OCI-LY7 (cell line): ENCODE measurements at regions not wholly inside any gene's neighbourhood (a gene's known extent, or its start where the extent isn't known, plus 50 kb on each side); places are given as distances from the start of the nearest gene placed in this dataset.

Source experiments
- BruUV-seq: library from RNA; stranded (reverse); fragments of 400-500 nt; replicated peaks from 2 replicates; lab custom pipeline; 2021; lab: Mats Ljungman, UMichigan
- CTCF ChIA-PET: fragments of 300-600 bp; sonication (Branson Sonifier 250); formaldehyde crosslinking; loops from one replicate; lab custom pipeline; 2022; ENCODE audit warnings: antibody characterized with exemption; ENCODE audit not compliant: unreplicated experiment; lab: Charles Lee
- POLR2A ChIA-PET: fragments of 300-600 bp; sonication (Branson Sonifier 250); formaldehyde crosslinking; loops from one replicate; lab custom pipeline; 2022; ENCODE audit warnings: antibody characterized with exemption; lab: Charles Lee
- DNase-seq: peaks from one replicate; pipeline ENCODE4 v3.0.0-alpha.2; 2015; ENCODE audit warnings: low spot score
- H2AFZ ChIP-seq: fragments of 200-600 bp; sonication (generic), shearing (Covaris generic); 2 replicates; pipeline ENCODE4 v1.6.1; 2014; ENCODE audit warnings: mild to moderate bottlenecking, antibody characterized with exemption, low read length, moderate library complexity
- H3K27ac ChIP-seq: fragments of 200-600 bp; sonication (generic); 2 replicates; pipeline ENCODE4 v1.5.1; 2014; ENCODE audit warnings: mixed run types, low read depth, mild to moderate bottlenecking, moderate library complexity, low read length, inconsistent platforms; ENCODE audit not compliant: poor library complexity, severe bottlenecking
- H3K36me3 ChIP-seq: fragments of 200-600 bp; sonication (generic); 2 replicates; pipeline ENCODE4 v1.6.1; 2014; ENCODE audit warnings: mild to moderate bottlenecking, antibody characterized with exemption, low read length, moderate library complexity, mixed read lengths; ENCODE audit not compliant: insufficient read depth
- H3K4me1 ChIP-seq: fragments of 200-600 bp; sonication (generic); 2 replicates; pipeline ENCODE4 v1.5.1; 2014; ENCODE audit warnings: mild to moderate bottlenecking, low read length; ENCODE audit not compliant: insufficient read depth, poor library complexity, severe bottlenecking
- H3K4me2 ChIP-seq: fragments of 200-600 bp; sonication (generic); 2 replicates; pipeline ENCODE4 v1.6.1; 2014; ENCODE audit warnings: mild to moderate bottlenecking, low read length
- H3K4me3 ChIP-seq: fragments of 200-600 bp; sonication (generic); 2 replicates; pipeline ENCODE4 v1.5.1; 2014; ENCODE audit warnings: mild to moderate bottlenecking, low read depth, low read length; ENCODE audit not compliant: poor library complexity, severe bottlenecking
- H3K79me2 ChIP-seq: fragments of 200-600 bp; sonication (generic); 2 replicates; pipeline ENCODE4 v1.6.1; 2016; ENCODE audit warnings: low read depth, mild to moderate bottlenecking, low read length, moderate library complexity, mixed read lengths; ENCODE audit not compliant: insufficient read depth
- H3K9me2 ChIP-seq: fragments of 200-600 bp; sonication (generic); 2 replicates; pipeline ENCODE4 v1.6.1; 2016; ENCODE audit warnings: mild to moderate bottlenecking, low read length, mixed read lengths; ENCODE audit not compliant: insufficient read depth
- H3K9me3 ChIP-seq: fragments of 200-600 bp; sonication (generic); 2 replicates; pipeline ENCODE4 v1.6.1; 2014; ENCODE audit warnings: mild to moderate bottlenecking, mixed run types, low read length, mixed read lengths
- H4K20me1 ChIP-seq: fragments of 200-600 bp; sonication (generic); 2 replicates; pipeline ENCODE4 v1.6.1; 2014; ENCODE audit warnings: mild to moderate bottlenecking, antibody characterized with exemption, low read length, moderate library complexity, mixed read lengths; ENCODE audit not compliant: insufficient read depth
- CTCF ChIP-seq: fragments of 200-600 bp; sonication (generic); conservative IDR thresholded peaks from 2 replicates; pipeline ENCODE4 v1.5.1; 2014; ENCODE audit warnings: mild to moderate bottlenecking, antibody characterized with exemption, low read length, moderate library complexity, mixed read lengths
- EZH2phosphoT487 ChIP-seq: fragments of 200-600 bp; sonication (generic); IDR thresholded peaks from 2 replicates; pipeline ENCODE4 v1.6.1; 2018; ENCODE audit warnings: low read depth, borderline replicate concordance, mild to moderate bottlenecking, mixed run types, antibody characterized with exemption, low read length, moderate library complexity, mixed read lengths
- intact Hi-C: fragments of 100-400 bp; cut with micrococcal nuclease; formaldehyde crosslinking; loops from one replicate; pipeline ENCODE4 v1.10.0; 2022; ENCODE audit not compliant: unreplicated experiment

- intact Hi-C loops = no loop called here
- no TSS peak for BruUV-seq
- Histone ChIP-seq H3K4me2 (no peak overlapping the region), H3K36me3 (no peaks in the 10 kb centered on the region), H3K79me2 (no peaks in the 10 kb centered on the region), H3K9me3 (no peaks in the 10 kb centered on the region), H3K9me2 (no peaks in the 10 kb centered on the region), H3K27ac (no peak overlapping the region), H2AFZ (no peak overlapping the region), H3K4me3 (no peak overlapping the region), H4K20me1 (no peaks in the 10 kb centered on the region), H3K4me1 (no peaks in the 10 kb centered on the region)
- ChIA-PET POLR2A (no interaction called here), CTCF (no interaction called here)
- TF ChIP-seq EZH2phosphoT487 (no peak), CTCF (no peak)
- DNase-seq = no peak
These were observed 1053.0 kb downstream of the TUSC7 start for GRCh38 chr3:117762621-117763037.

DNA sequence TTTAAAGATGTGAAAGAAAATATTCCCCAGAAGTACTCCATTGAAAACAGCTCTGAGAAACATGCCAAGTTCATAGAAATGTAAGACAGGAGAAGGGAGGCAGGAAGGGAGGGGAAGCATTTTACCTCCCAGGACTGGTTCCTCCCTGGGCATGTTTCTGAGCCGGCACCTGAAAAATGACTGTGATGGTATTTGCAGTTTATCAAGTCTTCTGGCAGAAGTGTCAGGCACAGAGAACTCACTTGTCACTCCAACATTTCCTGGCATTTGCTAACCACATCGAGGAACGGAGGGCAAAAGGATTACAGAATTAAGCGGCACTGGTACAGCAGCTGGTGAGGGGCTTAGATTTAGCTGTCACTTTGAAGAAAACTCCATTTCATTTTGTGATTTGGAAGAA lies 1054.0 kb downstream of the TUSC7 start:
- intact Hi-C loops = no loop called here
- Histone ChIP-seq H3K79me2 (no peaks in the 10 kb centered on the region), H3K4me1 (no peaks in the 10 kb centered on the region), H3K36me3 (no peaks in the 10 kb centered on the region), H3K4me2 (no peak overlapping the region), H3K27ac (no peak overlapping the region), H3K9me3 (no peaks in the 10 kb centered on the region), H3K4me3 (no peak overlapping the region), H4K20me1 (no peaks in the 10 kb centered on the region), H2AFZ (no peak overlapping the region), H3K9me2 (no peaks in the 10 kb centered on the region)
- CTCF ChIA-PET = no interaction called here
- POLR2A ChIA-PET = interaction anchor here (0.6 to 0.9 kb wide), 2 partner anchors 72 to 487 kb away, joined by 3 read pairs; no protein-coding TSS in a partner anchor
- no TSS peak for BruUV-seq
- TF ChIP-seq CTCF = no peak
- no peak for TF ChIP-seq EZH2phosphoT487
- no peak for DNase-seq

- Histone ChIP-seq H3K4me2 (no peak overlapping the region), H3K36me3 (no peaks in the 10 kb centered on the region), H4K20me1 (no peaks in the 10 kb centered on the region), H3K79me2 (no peaks in the 10 kb centered on the region), H2AFZ (no peak overlapping the region), H3K9me2 (no peaks in the 10 kb centered on the region), H3K27ac (no peak overlapping the region), H3K4me1 (no peaks in the 10 kb centered on the region), H3K9me3 (no peaks in the 10 kb centered on the region), H3K4me3 (no peak overlapping the region)
- no peak for TF ChIP-seq CTCF
- TF ChIP-seq EZH2phosphoT487 = no peak
- no peak for DNase-seq
- no TSS peak for BruUV-seq
- intact Hi-C loops = no loop called here
- ChIA-PET POLR2A (no interaction called here), CTCF (no interaction called here)
These were observed 1059.0 kb downstream of the TUSC7 start for GRCh38 chr3:117768581-117768980.
